ENCODE measurements at regions not wholly inside any gene's neighbourhood (a gene's known extent, or its start where the extent isn't known, plus 50 kb on each side); places are given as distances from the start of the nearest gene placed in this dataset.
"Not testable (repeated sequence)": the region's sequence is repeated elsewhere in the genome, so short reads cannot be mapped to it uniquely, and the experiment has no call there.

DNA sequence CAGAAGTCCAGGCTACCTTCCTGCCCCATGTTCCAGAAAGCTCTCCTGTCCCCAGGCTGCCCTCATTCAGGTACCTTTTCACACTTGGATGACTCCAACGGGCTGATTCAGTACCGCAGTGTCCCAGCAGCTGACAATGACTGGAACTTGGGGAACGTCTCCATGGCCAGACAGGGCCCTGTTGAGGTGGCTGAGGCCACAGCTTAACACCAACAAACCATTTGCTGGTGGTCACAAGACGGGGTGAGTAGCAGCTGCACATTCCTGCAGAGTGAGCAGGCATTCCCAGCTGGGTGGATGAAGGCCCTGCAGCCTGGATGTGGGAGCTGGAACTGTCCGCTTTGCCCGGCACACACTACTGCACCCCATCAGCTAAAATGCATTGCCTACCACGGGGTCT, 4481.3 kb upstream of the TPTE start:
- H3K79me2 ChIP-seq (ENCODE audit: control insufficient read depth, insufficient read depth, low read length); H4K20me1 ChIP-seq (ENCODE audit: control insufficient read depth, extremely low read depth, insufficient read depth, low read length); H3K9ac ChIP-seq (ENCODE audit: insufficient read depth, low read length); H3K4me3 ChIP-seq (replicated peaks in 1 of 4; ENCODE audit: control extremely low read depth in 1 of 4, insufficient read depth in 1 of 4, low read depth in 3 of 4, low read length in 4 of 4); H2AFZ ChIP-seq (ENCODE audit: low read length); H3K27ac ChIP-seq (ENCODE audit: insufficient read depth, low read length); DNase-seq (ENCODE audit: low read depth in 2 of 2); H3K27me3 ChIP-seq (ENCODE audit: control insufficient read depth, insufficient read depth, low read length); H3K36me3 ChIP-seq (ENCODE audit: control insufficient read depth, insufficient read depth, low read length); H3K4me1 ChIP-seq (ENCODE audit: control insufficient read depth, extremely low read depth, insufficient read depth, low read length); H3K9me3 ChIP-seq (ENCODE audit: control insufficient read depth, insufficient read depth, low read depth, low read length); H3K4me2 ChIP-seq (ENCODE audit: extremely low read depth, insufficient read depth, low read length): not testable (repeated sequence)

DNA sequence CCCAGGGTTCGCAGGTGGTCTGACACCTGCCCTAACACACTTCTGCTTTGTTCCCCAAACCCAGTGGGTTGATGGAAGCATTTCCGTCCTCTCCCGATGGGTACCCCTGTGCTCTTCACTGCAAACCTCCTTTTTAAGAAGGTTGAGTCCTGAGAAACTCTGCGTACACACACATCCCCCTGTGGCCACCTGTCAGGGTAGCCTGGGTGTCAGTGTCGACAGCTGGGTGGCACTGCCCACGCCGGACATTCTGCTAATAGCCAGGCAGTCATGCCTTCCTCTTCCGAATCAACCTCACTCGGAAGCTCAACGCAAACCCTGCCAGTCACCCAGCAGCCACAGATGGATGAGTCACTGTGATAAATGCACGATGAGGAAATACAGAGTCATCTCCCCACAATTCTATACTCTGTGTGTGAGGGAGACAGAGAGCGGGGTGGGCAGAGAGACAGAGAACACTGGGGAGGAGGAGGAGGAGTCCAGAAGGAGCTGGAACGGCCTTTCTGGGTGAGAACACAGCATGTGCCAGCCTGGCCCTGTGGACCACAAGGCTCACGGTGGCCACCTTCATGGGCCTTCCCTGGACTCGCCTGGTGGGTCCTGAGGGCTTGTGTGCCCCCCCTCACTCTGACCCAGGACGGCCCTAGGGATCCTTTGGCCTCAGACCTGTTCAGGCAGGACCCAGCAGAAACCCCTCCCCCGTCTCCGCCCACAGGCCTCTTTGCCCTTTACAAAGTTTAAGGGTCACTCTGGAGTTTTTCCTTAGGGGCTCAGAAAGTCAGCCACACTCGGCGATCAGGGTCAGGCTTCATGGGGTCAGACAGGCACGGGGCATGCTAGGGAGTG, 4477.7 kb upstream of the TPTE start:
- H3K4me1 ChIP-seq (ENCODE audit: control insufficient read depth, extremely low read depth, insufficient read depth, low read length); H3K27ac ChIP-seq (ENCODE audit: insufficient read depth, low read length); H3K79me2 ChIP-seq (ENCODE audit: control insufficient read depth, insufficient read depth, low read length); H3K4me3 ChIP-seq (replicated peaks in 1 of 4; ENCODE audit: control extremely low read depth in 1 of 4, insufficient read depth in 1 of 4, low read depth in 3 of 4, low read length in 4 of 4); H2AFZ ChIP-seq (ENCODE audit: low read length); H4K20me1 ChIP-seq (ENCODE audit: control insufficient read depth, extremely low read depth, insufficient read depth, low read length); H3K9me3 ChIP-seq (ENCODE audit: control insufficient read depth, insufficient read depth, low read depth, low read length); DNase-seq (ENCODE audit: low read depth in 2 of 2); H3K36me3 ChIP-seq (ENCODE audit: control insufficient read depth, insufficient read depth, low read length); H3K9ac ChIP-seq (ENCODE audit: insufficient read depth, low read length); H3K27me3 ChIP-seq (ENCODE audit: control insufficient read depth, insufficient read depth, low read length); H3K4me2 ChIP-seq (ENCODE audit: extremely low read depth, insufficient read depth, low read length): not testable (repeated sequence)

GRCh38 chr21:6044695-6045094, 4476.7 kb upstream of the TPTE start:
- not testable (repeated sequence) for H4K20me1 ChIP-seq (ENCODE audit: control insufficient read depth, extremely low read depth, insufficient read depth, low read length); H2AFZ ChIP-seq (ENCODE audit: low read length); H3K79me2 ChIP-seq (ENCODE audit: control insufficient read depth, insufficient read depth, low read length); H3K27me3 ChIP-seq (ENCODE audit: control insufficient read depth, insufficient read depth, low read length); H3K27ac ChIP-seq (ENCODE audit: insufficient read depth, low read length); H3K4me2 ChIP-seq (ENCODE audit: extremely low read depth, insufficient read depth, low read length); H3K36me3 ChIP-seq (ENCODE audit: control insufficient read depth, insufficient read depth, low read length); DNase-seq (ENCODE audit: low read depth in 2 of 2); H3K4me3 ChIP-seq (replicated peaks in 1 of 4; ENCODE audit: control extremely low read depth in 1 of 4, insufficient read depth in 1 of 4, low read depth in 3 of 4, low read length in 4 of 4); H3K9ac ChIP-seq (ENCODE audit: insufficient read depth, low read length); H3K4me1 ChIP-seq (ENCODE audit: control insufficient read depth, extremely low read depth, insufficient read depth, low read length); H3K9me3 ChIP-seq (ENCODE audit: control insufficient read depth, insufficient read depth, low read depth, low read length)

- not testable (repeated sequence) for H3K9ac ChIP-seq (ENCODE audit: insufficient read depth, low read length); H3K27ac ChIP-seq (ENCODE audit: insufficient read depth, low read length); H3K4me1 ChIP-seq (ENCODE audit: control insufficient read depth, extremely low read depth, insufficient read depth, low read length); H3K27me3 ChIP-seq (ENCODE audit: control insufficient read depth, insufficient read depth, low read length); H4K20me1 ChIP-seq (ENCODE audit: control insufficient read depth, extremely low read depth, insufficient read depth, low read length); DNase-seq (ENCODE audit: low read depth in 2 of 2); H3K4me2 ChIP-seq (ENCODE audit: extremely low read depth, insufficient read depth, low read length); H2AFZ ChIP-seq (ENCODE audit: low read length); H3K4me3 ChIP-seq (replicated peaks in 1 of 4; ENCODE audit: control extremely low read depth in 1 of 4, insufficient read depth in 1 of 4, low read depth in 3 of 4, low read length in 4 of 4); H3K36me3 ChIP-seq (ENCODE audit: control insufficient read depth, insufficient read depth, low read length); H3K9me3 ChIP-seq (ENCODE audit: control insufficient read depth, insufficient read depth, low read depth, low read length); H3K79me2 ChIP-seq (ENCODE audit: control insufficient read depth, insufficient read depth, low read length)
Measured at GRCh38 chr21:6049930-6050329, 4471.5 kb upstream of the TPTE start.

DNA sequence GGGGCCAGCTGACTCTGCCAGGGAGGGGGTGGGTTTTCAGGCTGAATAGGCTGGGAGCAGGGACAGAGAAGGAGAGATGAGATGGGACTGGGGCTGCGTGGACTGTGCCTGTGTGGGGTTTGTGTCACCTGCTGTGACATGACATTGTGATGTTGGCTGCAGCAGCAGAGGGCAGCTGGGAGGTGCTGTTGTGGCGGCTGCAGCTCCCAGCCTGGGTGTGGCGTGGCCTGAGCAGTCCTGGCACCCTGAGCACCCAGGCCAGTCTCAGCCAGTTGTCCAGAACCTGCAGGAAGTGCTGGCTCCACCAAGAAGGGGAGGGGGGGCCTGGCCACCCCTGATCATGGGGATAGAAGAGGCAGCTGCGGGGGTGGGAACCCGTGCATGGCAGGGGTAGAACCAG, 4469.3 kb upstream of the TPTE start:
- H3K79me2 ChIP-seq (ENCODE audit: control insufficient read depth, insufficient read depth, low read length); H3K36me3 ChIP-seq (ENCODE audit: control insufficient read depth, insufficient read depth, low read length); DNase-seq (ENCODE audit: low read depth in 2 of 2); H3K4me1 ChIP-seq (ENCODE audit: control insufficient read depth, extremely low read depth, insufficient read depth, low read length); H4K20me1 ChIP-seq (ENCODE audit: control insufficient read depth, extremely low read depth, insufficient read depth, low read length); H2AFZ ChIP-seq (ENCODE audit: low read length); H3K27me3 ChIP-seq (ENCODE audit: control insufficient read depth, insufficient read depth, low read length); H3K9ac ChIP-seq (ENCODE audit: insufficient read depth, low read length); H3K27ac ChIP-seq (ENCODE audit: insufficient read depth, low read length); H3K4me3 ChIP-seq (replicated peaks in 1 of 4; ENCODE audit: control extremely low read depth in 1 of 4, insufficient read depth in 1 of 4, low read depth in 3 of 4, low read length in 4 of 4); H3K9me3 ChIP-seq (ENCODE audit: control insufficient read depth, insufficient read depth, low read depth, low read length); H3K4me2 ChIP-seq (ENCODE audit: extremely low read depth, insufficient read depth, low read length): not testable (repeated sequence)

GRCh38 chr21:6053145-6053544, 4468.2 kb upstream of the TPTE start:
- not testable (repeated sequence) for H3K4me3 ChIP-seq (replicated peaks in 1 of 4; ENCODE audit: control extremely low read depth in 1 of 4, insufficient read depth in 1 of 4, low read depth in 3 of 4, low read length in 4 of 4)

DNA sequence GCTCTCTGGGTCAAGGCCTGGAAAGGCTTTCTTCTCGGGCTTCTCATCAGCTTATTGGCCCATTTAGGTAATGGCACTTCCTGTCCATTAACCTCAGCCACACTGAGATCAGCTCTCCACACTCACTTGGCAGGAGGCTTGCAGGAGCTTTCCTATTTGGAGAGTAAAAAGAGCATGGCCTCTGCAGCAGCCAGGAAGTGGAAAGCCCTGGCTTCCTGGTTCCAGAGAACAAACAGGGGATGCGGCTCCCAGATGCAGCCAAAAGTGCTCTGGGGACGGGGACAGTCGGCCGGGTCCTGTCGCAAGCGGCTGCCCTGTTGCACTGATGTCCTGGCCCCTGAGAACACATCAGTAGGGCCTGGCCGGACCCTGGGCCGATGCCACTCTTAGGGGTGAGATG, 4462.4 kb upstream of the TPTE start:
- not testable (repeated sequence) for H4K20me1 ChIP-seq (ENCODE audit: control insufficient read depth, extremely low read depth, insufficient read depth, low read length); DNase-seq (ENCODE audit: low read depth in 2 of 2); H3K36me3 ChIP-seq (ENCODE audit: control insufficient read depth, insufficient read depth, low read length); H2AFZ ChIP-seq (ENCODE audit: low read length); H3K9ac ChIP-seq (ENCODE audit: insufficient read depth, low read length); H3K27ac ChIP-seq (ENCODE audit: insufficient read depth, low read length); H3K4me1 ChIP-seq (ENCODE audit: control insufficient read depth, extremely low read depth, insufficient read depth, low read length); H3K4me2 ChIP-seq (ENCODE audit: extremely low read depth, insufficient read depth, low read length); H3K79me2 ChIP-seq (ENCODE audit: control insufficient read depth, insufficient read depth, low read length); H3K27me3 ChIP-seq (ENCODE audit: control insufficient read depth, insufficient read depth, low read length); H3K9me3 ChIP-seq (ENCODE audit: control insufficient read depth, insufficient read depth, low read depth, low read length); H3K4me3 ChIP-seq (replicated peaks in 1 of 4; ENCODE audit: control extremely low read depth in 1 of 4, insufficient read depth in 1 of 4, low read depth in 3 of 4, low read length in 4 of 4)

More at GRCh38 chr21:6053145-6053544, 4468.2 kb upstream of the TPTE start:
- not testable (repeated sequence) for H3K4me2 ChIP-seq (ENCODE audit: extremely low read depth, insufficient read depth, low read length); H3K4me1 ChIP-seq (ENCODE audit: control insufficient read depth, extremely low read depth, insufficient read depth, low read length); H3K79me2 ChIP-seq (ENCODE audit: control insufficient read depth, insufficient read depth, low read length); H3K27me3 ChIP-seq (ENCODE audit: control insufficient read depth, insufficient read depth, low read length); H4K20me1 ChIP-seq (ENCODE audit: control insufficient read depth, extremely low read depth, insufficient read depth, low read length); H3K36me3 ChIP-seq (ENCODE audit: control insufficient read depth, insufficient read depth, low read length); H3K9me3 ChIP-seq (ENCODE audit: control insufficient read depth, insufficient read depth, low read depth, low read length); DNase-seq (ENCODE audit: low read depth in 2 of 2); H3K27ac ChIP-seq (ENCODE audit: insufficient read depth, low read length); H2AFZ ChIP-seq (ENCODE audit: low read length); H3K9ac ChIP-seq (ENCODE audit: insufficient read depth, low read length)
